GM19240 (cell line): ENCODE measurements at regions not wholly inside any gene's neighbourhood (a gene's known extent, or its start where the extent isn't known, plus 50 kb on each side); places are given as distances from the start of the nearest gene placed in this dataset.

ENCODE experiments used
- DNase-seq: peaks from one replicate; pipeline ENCODE4 v3.0.0; 2011; ENCODE audit warnings: low spot score; ENCODE audit not compliant: insufficient read length

- no peak for DNase-seq
These were observed 138.1 kb upstream of the ADAMTSL1 start for GRCh38 chr9:18335825-18336224.

DNA sequence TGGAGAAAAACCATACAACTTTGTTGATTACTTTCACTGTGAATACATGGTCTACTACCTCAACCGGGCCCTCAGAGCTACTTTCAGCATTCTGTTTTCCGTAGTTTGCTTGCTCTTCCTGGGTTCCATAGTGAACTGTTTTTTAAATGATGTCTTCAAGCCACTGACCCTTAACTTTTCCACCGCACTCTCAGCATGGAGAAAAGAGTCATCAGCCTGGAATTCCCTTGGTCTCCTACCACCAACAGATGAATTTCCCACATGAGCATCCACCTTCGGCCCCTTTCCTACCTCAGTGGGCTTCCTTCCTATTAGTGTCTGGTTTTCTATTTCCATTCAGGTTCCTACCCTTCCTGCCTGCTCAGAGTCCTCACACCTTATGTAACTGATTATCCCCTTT, 135.9 kb upstream of the ADAMTSL1 start:
- no peak for DNase-seq

- no peak for DNase-seq
These were observed 130.2 kb upstream of the ADAMTSL1 start for GRCh38 chr9:18343784-18344183.

DNA sequence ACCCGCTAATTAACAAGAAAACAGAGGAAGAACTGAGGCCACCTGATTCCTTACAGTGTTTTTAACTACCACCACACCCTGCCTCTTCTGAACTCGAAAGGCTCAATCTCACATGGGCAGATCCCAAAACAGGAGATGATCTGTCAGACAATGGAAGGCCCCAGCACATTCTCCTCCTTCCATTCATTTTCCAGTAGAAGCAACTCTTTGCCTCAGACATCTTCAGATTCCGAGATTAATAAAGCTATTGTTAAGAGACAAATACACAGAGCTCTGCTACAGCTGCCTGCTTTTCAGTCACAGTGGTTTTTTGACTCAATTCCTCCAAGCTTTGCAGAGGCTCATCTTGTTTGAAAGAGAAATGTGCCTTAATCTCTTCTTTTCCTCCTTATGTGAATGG, 127.2 kb upstream of the ADAMTSL1 start:
- DNase-seq, result no peak

DNA sequence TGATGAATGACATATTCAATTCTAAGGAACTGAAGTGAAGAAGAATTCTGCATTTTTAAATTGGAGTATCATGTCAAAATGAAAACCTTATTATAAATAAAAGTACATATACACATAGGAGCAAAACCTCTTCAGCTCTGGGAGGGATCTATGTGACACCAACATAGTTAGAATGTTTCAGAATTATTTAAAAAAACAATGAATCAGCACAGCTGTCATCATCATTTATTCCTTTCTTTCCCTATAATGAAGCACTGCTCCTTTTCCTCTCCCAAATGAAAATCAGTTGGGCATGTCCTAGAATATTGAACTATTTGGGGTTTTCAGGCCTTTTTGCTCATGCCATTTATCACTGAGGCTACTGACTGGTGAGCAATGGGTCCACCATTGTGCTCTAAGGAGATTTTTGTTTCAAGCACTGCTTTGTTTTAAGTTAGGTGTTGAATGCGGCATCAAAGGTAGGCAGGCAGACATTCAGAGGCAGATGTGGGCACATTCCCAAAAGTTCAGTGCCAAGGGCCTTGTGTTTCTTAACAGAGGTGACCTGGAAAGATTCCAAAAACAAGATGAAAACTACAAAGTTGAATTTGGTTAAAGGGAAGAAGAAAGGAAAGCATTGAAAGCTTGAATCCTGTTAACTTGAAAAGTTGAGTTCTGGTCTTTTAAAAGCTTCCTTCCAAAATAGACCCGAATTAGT, 126.4 kb upstream of the ADAMTSL1 start:
- DNase-seq, result no peak

- no peak for DNase-seq
These were observed 125.9 kb upstream of the ADAMTSL1 start for GRCh38 chr9:18348083-18348475.

DNA sequence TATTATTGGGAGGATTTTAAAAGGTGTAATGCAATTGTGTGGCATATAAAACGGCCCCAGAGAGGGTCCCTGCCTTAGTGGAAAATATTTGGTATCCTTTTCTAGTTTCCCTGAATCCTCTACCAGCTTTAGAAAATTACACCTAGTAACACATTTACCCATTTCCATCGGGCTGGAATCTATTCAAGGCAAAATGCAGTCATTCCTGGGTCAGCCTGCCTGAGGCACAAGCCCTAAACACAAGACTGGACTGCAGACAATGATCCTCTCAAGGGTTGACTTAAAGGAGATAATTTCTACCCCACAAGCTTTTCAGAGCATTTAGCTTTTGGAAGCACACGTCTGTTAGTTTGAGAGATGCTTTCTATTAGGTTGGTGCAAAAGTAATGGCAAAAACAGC, 124.4 kb upstream of the ADAMTSL1 start:
- DNase-seq, result no peak

DNA sequence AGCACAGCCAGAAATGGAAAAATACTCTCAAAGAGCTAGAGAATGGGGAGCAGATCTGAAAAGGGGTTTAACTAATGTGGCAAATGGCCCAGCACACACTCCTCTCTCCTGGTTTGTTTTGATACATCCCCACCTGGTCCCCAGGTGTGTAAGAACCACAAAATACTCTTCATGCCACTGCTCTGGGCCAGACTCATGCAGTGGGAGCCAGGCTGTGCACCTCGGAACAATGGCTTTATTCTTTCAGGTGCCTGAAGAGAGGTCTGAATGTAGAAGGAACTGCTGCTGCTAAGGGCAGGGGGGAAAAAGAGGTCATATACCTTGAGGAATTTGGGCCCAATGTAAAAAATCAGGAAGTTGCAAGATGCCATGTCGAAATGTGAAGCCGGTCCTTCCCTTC, 123.9 kb upstream of the ADAMTSL1 start:
- DNase-seq, result no peak

DNA sequence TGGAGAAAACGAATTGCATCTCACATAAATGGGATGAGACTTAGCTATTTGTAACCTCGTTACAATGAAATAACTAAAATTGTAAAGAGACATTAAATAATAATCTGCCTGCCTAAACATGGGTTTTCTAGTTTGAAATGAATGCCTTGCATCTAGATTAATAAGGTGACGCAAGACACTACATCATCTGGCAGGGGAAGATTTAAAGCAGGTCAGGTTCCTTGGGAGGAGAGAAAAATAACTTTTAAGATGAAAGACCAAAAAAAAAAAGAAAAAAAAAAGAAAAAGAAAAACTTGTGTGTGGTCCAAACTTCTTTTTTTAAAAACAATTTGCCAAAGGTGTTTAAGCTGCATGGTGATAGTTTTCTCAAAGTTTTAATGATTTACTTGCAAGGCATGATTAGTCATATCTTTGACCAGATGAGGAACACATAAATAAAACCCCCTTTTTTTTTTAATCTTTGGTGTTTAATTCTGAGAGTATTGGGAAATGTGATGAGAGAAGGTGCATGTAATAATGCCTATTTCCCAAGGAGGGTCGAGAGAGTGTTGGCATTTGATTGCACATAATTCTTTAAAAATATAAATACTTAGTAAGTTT, 122.9 kb upstream of the ADAMTSL1 start:
- DNase-seq, result no peak

DNA sequence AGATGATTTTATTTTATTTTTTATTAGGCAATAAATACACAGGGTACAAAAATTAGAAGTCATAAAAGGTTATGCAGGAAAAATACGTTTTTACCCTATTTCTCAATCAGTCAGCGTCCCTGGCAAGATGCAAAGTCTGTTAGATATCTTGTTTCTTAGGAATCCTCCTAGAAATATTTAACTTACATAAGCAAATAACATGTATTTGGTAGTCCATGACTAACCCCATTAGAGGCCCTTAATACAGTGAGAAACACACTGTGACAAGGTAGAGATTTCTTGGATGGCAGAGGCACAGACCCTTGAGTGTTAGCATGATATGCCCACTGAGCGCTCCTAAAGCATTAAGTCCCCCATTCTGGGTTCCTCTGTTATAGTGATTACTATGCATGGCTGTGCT, 121.2 kb upstream of the ADAMTSL1 start:
- no peak for DNase-seq

DNA sequence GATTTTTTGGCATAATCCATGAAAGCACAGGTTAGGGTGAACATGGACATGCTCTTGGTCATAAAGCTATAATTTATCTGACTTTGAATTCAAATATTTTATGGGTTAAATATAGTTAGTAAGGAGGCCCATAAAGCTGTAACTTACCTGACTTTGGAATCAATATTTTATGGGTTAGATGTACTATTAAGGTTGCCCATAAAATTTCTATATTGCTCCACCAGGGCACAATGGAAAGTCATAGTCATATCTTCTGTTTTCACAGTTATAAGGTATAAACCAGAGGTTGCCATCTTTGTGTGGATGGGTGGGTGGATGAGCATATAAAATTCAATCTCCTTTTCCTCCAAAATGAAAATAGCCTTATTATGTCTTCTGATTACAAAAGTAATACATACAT, 120.5 kb upstream of the ADAMTSL1 start:
- DNase-seq, result no peak

GRCh38 chr9:18357321-18357720, 116.6 kb upstream of the ADAMTSL1 start:
- no peak for DNase-seq

GRCh38 chr9:18358325-18358724, 115.6 kb upstream of the ADAMTSL1 start:
- DNase-seq, result no peak

DNA sequence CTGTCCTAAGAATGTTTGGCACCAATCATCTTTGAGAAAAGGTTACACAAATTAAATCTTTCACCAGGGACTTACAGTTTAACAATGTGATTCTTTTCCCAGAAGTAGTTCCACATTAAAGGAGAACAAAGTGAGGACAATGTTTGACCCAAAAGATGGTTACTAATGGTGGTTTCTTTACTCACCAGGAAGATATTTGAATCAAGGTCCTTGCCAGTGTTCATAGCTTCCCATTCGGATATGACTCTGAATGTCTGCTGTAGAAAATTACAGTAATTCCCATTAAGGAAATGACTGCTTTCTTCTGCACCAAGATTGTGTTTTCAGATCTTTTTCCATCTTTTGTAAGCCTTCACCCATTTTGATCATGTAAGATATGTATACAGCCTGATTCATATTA, 114.6 kb upstream of the ADAMTSL1 start:
- no peak for DNase-seq

GRCh38 chr9:18360005-18360404, 113.9 kb upstream of the ADAMTSL1 start:
- no peak for DNase-seq

DNA sequence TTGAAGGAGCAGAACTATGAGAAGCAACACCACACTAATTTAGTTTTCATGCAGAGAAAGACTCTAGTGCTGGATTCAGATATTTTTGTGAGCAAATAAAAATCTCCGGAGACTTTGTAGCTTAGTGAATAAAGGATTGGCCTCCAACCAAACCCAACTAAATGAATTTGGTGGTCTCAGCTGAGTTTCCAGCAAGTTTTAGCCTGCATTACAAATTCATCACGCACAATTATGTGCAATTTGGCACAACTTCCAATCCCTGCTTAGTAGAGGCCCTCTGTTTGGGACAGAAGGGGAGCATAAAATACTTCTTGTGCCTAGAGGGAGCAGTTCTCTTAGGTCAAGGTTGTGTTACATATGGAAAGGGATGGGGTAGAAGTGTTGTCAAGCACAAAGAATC, 112.3 kb upstream of the ADAMTSL1 start:
- DNase-seq, result no peak

DNA sequence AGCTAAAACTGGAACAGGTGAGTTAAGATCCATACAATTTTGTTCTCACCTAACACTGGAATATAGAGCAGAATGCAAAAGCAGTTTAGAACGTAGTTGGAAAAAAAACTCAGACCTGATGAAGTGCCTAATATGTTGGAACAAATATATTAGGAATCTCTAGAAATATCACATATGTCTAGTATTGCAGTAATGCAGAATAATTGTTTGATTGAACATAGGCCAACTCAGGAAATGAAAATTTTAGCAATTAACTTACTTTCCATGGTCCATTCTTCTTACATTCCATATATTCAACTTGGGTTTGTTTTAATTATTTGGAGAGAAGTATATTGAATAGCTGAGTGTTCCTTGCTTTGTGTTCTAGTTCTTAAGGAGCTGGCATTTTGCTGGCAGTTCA, 111.8 kb upstream of the ADAMTSL1 start:
- no peak for DNase-seq

DNA sequence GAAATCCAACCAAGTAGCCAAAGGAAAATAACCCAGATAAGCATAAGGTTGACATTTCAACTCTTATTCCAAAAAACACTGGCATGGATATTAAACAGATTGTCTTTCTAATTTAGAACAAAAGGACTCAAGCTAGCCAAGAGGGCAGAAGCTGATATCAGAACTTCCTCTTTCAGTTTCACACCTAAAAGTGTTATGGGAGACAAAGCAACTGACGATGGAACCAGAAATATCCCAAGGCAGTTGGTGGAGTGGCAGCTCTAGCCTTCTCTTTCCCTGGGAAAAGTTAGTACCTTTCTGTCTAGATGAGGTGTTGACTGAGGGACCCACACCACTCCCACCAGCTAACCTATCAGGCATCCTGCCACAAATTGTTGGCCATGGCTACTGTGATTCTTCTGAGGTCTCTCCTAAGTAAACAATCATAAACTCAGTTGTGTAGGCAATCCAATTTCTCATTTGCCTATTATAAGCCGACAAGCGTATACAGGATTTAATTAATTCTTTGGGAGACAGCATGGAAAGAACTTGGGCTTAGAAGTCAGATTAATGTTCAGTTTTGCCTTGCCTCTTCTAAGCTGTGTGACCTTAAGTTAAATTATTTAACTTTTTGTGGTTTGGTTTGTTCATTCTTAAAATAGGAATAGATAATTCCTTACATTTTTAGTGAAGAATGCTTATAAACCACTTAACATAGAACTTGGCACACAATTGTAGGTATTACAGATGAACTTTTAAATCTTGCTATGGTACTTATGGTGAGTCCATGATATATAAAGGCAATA, 110.9 kb upstream of the ADAMTSL1 start:
- no peak for DNase-seq

GRCh38 chr9:18365651-18366050, 108.3 kb upstream of the ADAMTSL1 start:
- no peak for DNase-seq

- no peak for DNase-seq
These were observed 107.8 kb upstream of the ADAMTSL1 start for GRCh38 chr9:18366184-18366583.

DNA sequence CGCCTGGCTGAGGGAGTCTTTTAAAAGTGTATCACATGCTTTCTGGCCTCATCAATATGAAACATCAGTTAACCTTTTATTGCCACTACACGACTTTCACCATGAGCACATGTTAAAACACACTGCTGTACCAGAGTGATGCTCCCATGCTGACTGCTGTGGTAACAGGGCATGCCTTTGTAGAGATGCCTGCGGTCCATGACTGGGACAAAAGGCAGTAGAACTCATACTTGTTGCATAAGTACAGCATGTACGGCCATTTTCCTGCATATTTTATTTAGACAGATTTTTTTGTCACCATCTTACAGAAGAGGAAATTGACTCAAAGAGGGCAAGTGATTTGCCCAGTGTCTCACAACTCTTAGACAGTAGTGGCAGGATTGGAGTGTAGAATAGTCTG, 105.7 kb upstream of the ADAMTSL1 start:
- DNase-seq, result no peak

DNA sequence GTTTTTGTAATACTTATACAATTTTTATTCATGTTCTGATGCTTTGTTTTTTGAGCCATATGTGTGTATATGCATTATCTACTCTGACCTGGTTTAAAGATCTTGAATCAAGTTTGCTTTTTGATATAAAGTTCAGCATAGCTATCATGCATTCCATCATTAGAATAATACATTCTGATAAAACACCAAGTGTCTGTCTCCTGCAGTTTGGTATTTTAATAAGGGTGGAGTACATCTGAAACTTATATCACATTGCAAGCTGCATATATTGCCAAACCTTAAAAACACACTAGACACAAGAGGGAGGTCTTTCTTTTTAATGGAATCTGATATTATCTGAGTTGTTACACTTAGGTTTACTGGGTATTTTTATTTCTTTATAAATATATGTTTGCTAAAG, 102.8 kb upstream of the ADAMTSL1 start:
- no peak for DNase-seq

GRCh38 chr9:18371621-18372020, 102.3 kb upstream of the ADAMTSL1 start:
- no peak for DNase-seq
